HCT116 (cell line): ENCODE measurements at regions not wholly inside any gene's neighbourhood (a gene's known extent, or its start where the extent isn't known, plus 50 kb on each side); places are given as distances from the start of the nearest gene placed in this dataset.

Source experiments
- CTCF ChIP-seq, 3 experiments: fragments of 200-600 bp in 1 of 3; sonication (generic) in 1 of 3; IDR thresholded peaks in 2 of 3; conservative IDR thresholded peaks in 1 of 3; 2 replicates each; pipeline ENCODE4 v1.5.1; 2012 to 2017; ENCODE audit warnings: low read depth in 2 of 3, low read length in 2 of 3, antibody characterized with exemption in 1 of 3, borderline replicate concordance in 1 of 3, control low read depth in 1 of 3, mild to moderate bottlenecking in 1 of 3, mixed read lengths in 1 of 3, mixed run types in 1 of 3, moderate library complexity in 1 of 3; ENCODE audit not compliant: insufficient read depth in 1 of 3
- EGR1 ChIP-seq: IDR thresholded peaks from 2 replicates; pipeline ENCODE4 v1.6.1; 2012; ENCODE audit warnings: low read depth
- EZH2 ChIP-seq: fragments of 200-600 bp; sonication (generic); IDR thresholded peaks from 2 replicates; pipeline ENCODE4 v1.6.1; 2017; ENCODE audit warnings: antibody characterized with exemption, mixed run types
- FOSL1 ChIP-seq: IDR thresholded peaks from 2 replicates; pipeline ENCODE4 v1.6.1; 2012; ENCODE audit warnings: low read depth
- POLR2A ChIP-seq: IDR thresholded peaks from 2 replicates; pipeline ENCODE4 v1.7.0; 2011; ENCODE audit warnings: borderline replicate concordance; ENCODE audit not compliant: insufficient read depth, insufficient read length; ENCODE audit errors: extremely low read depth
- POLR2AphosphoS5 ChIP-seq: IDR thresholded peaks from 2 replicates; pipeline ENCODE4 v1.6.1; 2011; ENCODE audit warnings: mild to moderate bottlenecking, low read depth, low read length, moderate library complexity
- SIN3A ChIP-seq: IDR thresholded peaks from 2 replicates; pipeline ENCODE4 v1.6.1; 2012; ENCODE audit warnings: low read depth
- SP1 ChIP-seq: IDR thresholded peaks from 2 replicates; pipeline ENCODE4 v1.6.1; 2012; ENCODE audit warnings: low read depth

- TF ChIP-seq CTCF (IDR thresholded peaks at IDR 0.05 in 2 of 3, conservative IDR thresholded peaks at IDR 0.05 in 1 of 3; ENCODE audit: borderline replicate concordance in 1 of 3, insufficient read depth in 1 of 3, low read depth in 2 of 3, low read length in 2 of 3), result no peak
- TF ChIP-seq EGR1, result no peak
- no peak for TF ChIP-seq FOSL1
- no peak for TF ChIP-seq EZH2
- TF ChIP-seq POLR2A, result no peak
- no peak for TF ChIP-seq SIN3A
- TF ChIP-seq SP1, result no peak
- TF ChIP-seq POLR2AphosphoS5, result no peak
Measured at GRCh38 chr3:154656486-154656885, 226.5 kb upstream of the GPR149 start.
